ENCODE measurements at regions not wholly inside any gene's neighbourhood (a gene's known extent, or its start where the extent isn't known, plus 50 kb on each side); places are given as distances from the start of the nearest gene placed in this dataset.

DNA sequence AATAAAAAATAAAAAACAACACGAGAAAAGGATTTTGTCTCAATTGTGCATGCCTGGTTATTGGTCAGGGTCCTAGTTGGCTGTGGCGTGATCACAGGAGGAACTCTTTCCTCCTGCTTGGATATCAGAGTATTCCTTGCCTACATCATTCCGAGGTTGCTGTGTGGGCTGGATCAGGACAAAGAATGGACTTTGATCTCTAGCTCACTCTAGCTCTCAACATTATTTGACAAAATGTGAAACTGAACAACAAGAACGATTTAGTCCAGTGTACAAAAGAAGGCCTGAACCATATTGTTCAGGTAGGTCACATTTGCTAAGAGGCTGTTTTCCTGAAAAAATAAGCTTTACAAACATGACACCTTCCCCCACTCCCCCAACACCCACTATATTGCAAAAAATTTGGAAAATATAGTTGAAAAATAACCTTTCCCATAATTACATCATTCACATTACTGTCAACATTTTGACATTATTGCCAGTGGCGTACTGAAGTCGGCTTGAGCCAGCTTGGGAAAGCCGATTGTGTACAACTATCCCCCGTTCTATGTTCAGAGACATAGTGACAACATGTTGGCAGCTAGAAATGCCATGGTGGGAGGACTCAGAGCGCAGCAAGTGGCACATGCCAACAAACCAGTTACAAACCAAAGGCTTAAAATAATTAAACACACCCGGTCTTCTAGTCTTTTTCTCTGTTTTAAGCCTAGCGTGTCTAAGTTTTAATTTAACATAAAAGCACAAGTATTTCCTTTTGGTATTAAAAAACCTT is 179.0 kb downstream of the LPIN1 start:
- no peak overlapping the region for H3K4me2 ChIP-seq (replicated peaks; ENCODE audit: low read depth, low read length, poor library complexity, severe bottlenecking)
- peaks cover 3% of the 10 kb centered on the region for H3K4me1 Mint-ChIP-seq
- no peaks in the 10 kb centered on the region for H3K27me3 Mint-ChIP-seq
- H3K79me2 ChIP-seq (ENCODE audit: control insufficient read depth, insufficient read depth, low read length) = no peaks in the 10 kb centered on the region
- TF ChIP-seq EZH2 (IDR thresholded peaks at IDR 0.05; ENCODE audit: borderline replicate concordance, insufficient read depth, low read depth, low read length, poor library complexity, severe bottlenecking) = no peak
- no peak for TF ChIP-seq CTCF (IDR thresholded peaks at IDR 0.05)
- H3K4me1 ChIP-seq (ENCODE audit: control insufficient read depth in 2 of 2, insufficient read depth in 2 of 2, low read length in 2 of 2) = peaks cover 0 to 6% of the 10 kb centered on the region in 2 donors
- no peaks in the 10 kb centered on the region for H3K27me3 ChIP-seq (replicated peaks in 1 of 4; ENCODE audit: control extremely low read depth in 1 of 4, control insufficient read depth in 3 of 4, insufficient read depth in 4 of 4, low read length in 3 of 4)
- no peaks in the 10 kb centered on the region for H3K9me3 ChIP-seq (ENCODE audit: control extremely low read depth in 1 of 3, control insufficient read depth in 2 of 3, insufficient read depth in 1 of 3, low read length in 2 of 3)
- H3K4me3 ChIP-seq (ENCODE audit: control extremely low read depth in 1 of 5, extremely low read depth in 1 of 5, insufficient read depth in 1 of 5, low read depth in 2 of 5, low read length in 4 of 5) = no peak overlapping the region
- no peak overlapping the region for H3K4me3 Mint-ChIP-seq
- H2AFZ ChIP-seq (ENCODE audit: insufficient read depth, low read depth, low read length, poor library complexity, severe bottlenecking) = no peak overlapping the region
- no peak overlapping the region for H3K9ac ChIP-seq (ENCODE audit: low read length)
- no peaks in the 10 kb centered on the region for H4K20me1 ChIP-seq (ENCODE audit: control insufficient read depth, insufficient read depth, low read length, poor library complexity, severe bottlenecking)
- H3K27ac ChIP-seq (ENCODE audit: low read length in 2 of 2) = no peak overlapping the region
- ChIA-PET CTCF (interaction anchor here (0.7 kb wide), 1 partner anchor 109 kb away, joined by 3 read pairs; no protein-coding TSS in a partner anchor), POLR2A (no interaction called here)
- 95% methylated on average over 6 of the region's 11 CpGs for WGBS (ENCODE audit: insufficient coverage)
- intact Hi-C loops (cut with micrococcal nuclease) = no loop called here
- H3K27ac Mint-ChIP-seq = no peak overlapping the region
- no peaks in the 10 kb centered on the region for H3K36me3 ChIP-seq (replicated peaks in 1 of 2; ENCODE audit: control extremely low read depth in 1 of 2, control insufficient read depth in 1 of 2, extremely low read depth in 1 of 2, insufficient read depth in 2 of 2, low read length in 1 of 2)
- ATAC-seq (ENCODE audit: low read depth) (no peak), DNase-seq (no peak)
- H3K9me3 Mint-ChIP-seq (ENCODE audit: insufficient read depth) = no peaks in the 10 kb centered on the region

DNA sequence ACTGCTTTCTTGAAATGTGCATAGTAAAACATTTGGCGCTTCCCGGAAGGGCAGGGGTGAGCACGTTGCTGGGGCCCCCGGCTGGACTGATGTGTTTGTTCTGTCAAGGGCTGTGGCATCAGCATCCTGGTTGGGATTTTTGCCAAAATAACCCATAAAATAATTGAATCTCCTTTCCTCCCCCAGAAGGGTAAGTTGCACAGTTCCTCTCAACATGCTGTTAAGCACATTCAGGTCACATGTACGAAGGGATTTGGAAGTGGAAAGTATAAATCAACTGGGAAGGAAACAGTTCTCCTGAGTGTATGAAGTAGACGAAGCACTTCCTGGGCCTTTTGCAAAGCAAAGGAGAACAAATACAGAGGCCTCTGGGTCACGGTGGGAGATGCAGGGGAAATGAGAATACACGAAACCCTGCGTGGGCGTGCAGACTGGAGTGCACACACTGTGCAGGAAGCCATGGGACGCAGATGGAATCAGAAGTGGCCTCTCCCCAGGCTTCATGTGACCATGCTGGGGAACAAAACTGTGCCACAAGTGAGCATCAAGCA is 183.9 kb downstream of the LPIN1 start:
- Histone ChIP-seq H3K27ac (ENCODE audit: low read length in 2 of 2) (no peak overlapping the region), H3K36me3 (replicated peaks in 1 of 2; ENCODE audit: control extremely low read depth in 1 of 2, control insufficient read depth in 1 of 2, extremely low read depth in 1 of 2, insufficient read depth in 2 of 2, low read length in 1 of 2) (no peaks in the 10 kb centered on the region), H3K4me3 (ENCODE audit: control extremely low read depth in 1 of 5, extremely low read depth in 1 of 5, insufficient read depth in 1 of 5, low read depth in 2 of 5, low read length in 4 of 5) (no peak overlapping the region), H3K9ac (ENCODE audit: low read length) (no peak overlapping the region), H3K4me2 (replicated peaks; ENCODE audit: low read depth, low read length, poor library complexity, severe bottlenecking) (no peak overlapping the region), H4K20me1 (ENCODE audit: control insufficient read depth, insufficient read depth, low read length, poor library complexity, severe bottlenecking) (no peaks in the 10 kb centered on the region), H3K4me1 (ENCODE audit: control insufficient read depth in 2 of 2, insufficient read depth in 2 of 2, low read length in 2 of 2) (peaks cover 12 to 28% of the 10 kb centered on the region in 2 donors), H3K27me3 (replicated peaks in 1 of 4; ENCODE audit: control extremely low read depth in 1 of 4, control insufficient read depth in 3 of 4, insufficient read depth in 4 of 4, low read length in 3 of 4) (no peaks in the 10 kb centered on the region), H3K79me2 (ENCODE audit: control insufficient read depth, insufficient read depth, low read length) (no peaks in the 10 kb centered on the region), H2AFZ (ENCODE audit: insufficient read depth, low read depth, low read length, poor library complexity, severe bottlenecking) (peak overlapping the region; percentile 46), H3K9me3 (ENCODE audit: control extremely low read depth in 1 of 3, control insufficient read depth in 2 of 3, insufficient read depth in 1 of 3, low read length in 2 of 3) (peaks cover 3 to 8% (median 4%) of the 10 kb centered on the region in 3 donors)
- H3K9me3 Mint-ChIP-seq (ENCODE audit: insufficient read depth) = peaks cover 5% of the 10 kb centered on the region
- ATAC-seq (ENCODE audit: low read depth) = no peak
- POLR2A ChIA-PET = no interaction called here
- CTCF ChIA-PET = no interaction called here
- H3K4me3 Mint-ChIP-seq = no peak overlapping the region
- no peak overlapping the region for H3K27ac Mint-ChIP-seq
- no peaks in the 10 kb centered on the region for H3K27me3 Mint-ChIP-seq
- intact Hi-C loops (cut with micrococcal nuclease) = no loop called here
- WGBS (ENCODE audit: insufficient coverage) = 53% methylated on average over 11 of the region's 11 CpGs
- TF ChIP-seq CTCF (IDR thresholded peaks at IDR 0.05) (no peak), EZH2 (IDR thresholded peaks at IDR 0.05; ENCODE audit: borderline replicate concordance, insufficient read depth, low read depth, low read length, poor library complexity, severe bottlenecking) (no peak)
- peaks cover 22% of the 10 kb centered on the region for H3K4me1 Mint-ChIP-seq
- no peak for DNase-seq

Data from B cell (primary cell).